22Rv1 (cell line): ENCODE measurements at regions not wholly inside any gene's neighbourhood (a gene's known extent, or its start where the extent isn't known, plus 50 kb on each side); places are given as distances from the start of the nearest gene placed in this dataset.

Experiments
- H3K27ac ChIP-seq: fragments of 450-650 bp; 2 replicates; pipeline ENCODE4 v1.5.1; 2017
- ZFX ChIP-seq: fragments of 450-650 bp; IDR thresholded peaks from 2 replicates; pipeline ENCODE4 v1.6.1; 2017; ENCODE audit warnings: antibody characterized with exemption, borderline replicate concordance
- TF ChIP-seq, protein P1 (sequence below): fragments of 450-650 bp; IDR thresholded peaks from 2 replicates; pipeline ENCODE4 v1.5.1; 2017; ENCODE audit warnings: mild to moderate bottlenecking

DNA sequence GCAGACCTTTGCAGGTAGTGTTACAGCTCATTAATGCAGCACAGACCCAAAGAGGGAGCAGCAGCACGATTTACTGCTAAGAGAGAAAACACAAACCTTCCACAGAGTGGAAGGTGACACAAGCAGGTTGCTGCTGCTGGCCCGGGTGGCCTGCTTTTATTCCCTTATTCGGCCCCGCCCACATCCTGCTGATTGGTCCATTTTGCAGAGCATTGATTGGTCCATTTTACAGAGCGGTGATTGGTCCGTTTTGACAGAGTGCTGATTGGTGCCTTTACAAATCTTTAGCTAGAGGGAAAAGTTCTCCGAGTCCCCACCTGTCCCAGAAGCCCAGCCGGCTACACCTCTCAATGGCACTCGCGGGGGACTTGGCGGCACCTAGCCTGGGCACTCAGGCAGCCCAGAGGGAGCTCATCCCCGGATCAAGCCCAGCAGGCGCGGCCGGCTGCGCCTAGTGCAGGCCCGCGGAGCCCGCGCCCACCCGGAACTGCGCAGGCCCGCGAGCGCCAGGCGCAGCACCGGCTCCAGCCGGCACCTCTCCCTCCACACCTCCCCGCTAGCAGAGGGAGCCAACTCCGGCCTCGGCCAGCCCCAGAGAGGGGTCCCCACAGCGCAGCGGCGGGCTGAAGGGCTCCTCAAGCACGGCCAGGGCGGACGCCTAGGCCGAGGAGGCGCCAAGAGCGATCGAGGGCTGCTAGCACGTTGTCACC is 825.6 kb upstream of the HS6ST1 start:
- H3K27ac ChIP-seq = no peak overlapping the region
- TF ChIP-seq, protein P1, sequence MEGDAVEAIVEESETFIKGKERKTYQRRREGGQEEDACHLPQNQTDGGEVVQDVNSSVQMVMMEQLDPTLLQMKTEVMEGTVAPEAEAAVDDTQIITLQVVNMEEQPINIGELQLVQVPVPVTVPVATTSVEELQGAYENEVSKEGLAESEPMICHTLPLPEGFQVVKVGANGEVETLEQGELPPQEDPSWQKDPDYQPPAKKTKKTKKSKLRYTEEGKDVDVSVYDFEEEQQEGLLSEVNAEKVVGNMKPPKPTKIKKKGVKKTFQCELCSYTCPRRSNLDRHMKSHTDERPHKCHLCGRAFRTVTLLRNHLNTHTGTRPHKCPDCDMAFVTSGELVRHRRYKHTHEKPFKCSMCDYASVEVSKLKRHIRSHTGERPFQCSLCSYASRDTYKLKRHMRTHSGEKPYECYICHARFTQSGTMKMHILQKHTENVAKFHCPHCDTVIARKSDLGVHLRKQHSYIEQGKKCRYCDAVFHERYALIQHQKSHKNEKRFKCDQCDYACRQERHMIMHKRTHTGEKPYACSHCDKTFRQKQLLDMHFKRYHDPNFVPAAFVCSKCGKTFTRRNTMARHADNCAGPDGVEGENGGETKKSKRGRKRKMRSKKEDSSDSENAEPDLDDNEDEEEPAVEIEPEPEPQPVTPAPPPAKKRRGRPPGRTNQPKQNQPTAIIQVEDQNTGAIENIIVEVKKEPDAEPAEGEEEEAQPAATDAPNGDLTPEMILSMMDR = no peak
- TF ChIP-seq ZFX = no peak

DNA sequence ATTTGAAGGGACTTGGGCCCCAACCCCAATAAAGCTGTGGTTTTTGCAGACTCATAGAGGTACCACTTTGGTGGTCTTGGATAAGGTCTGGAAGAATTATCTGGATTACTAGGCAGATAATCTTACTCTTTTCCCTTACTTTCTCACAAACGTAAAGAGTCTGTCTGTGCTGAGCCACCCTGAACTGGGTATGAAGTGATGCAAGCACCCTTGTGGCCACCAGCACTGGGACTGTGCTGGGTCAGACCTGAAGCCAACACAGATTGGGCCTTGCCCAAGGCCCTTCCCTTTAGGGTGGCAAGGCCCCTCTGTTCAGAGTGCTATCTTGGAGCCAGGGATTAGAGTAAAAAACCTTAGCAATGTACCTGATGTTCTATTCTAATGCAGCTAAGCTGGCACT is 827.0 kb upstream of the RAB6C start:
- no peak for TF ChIP-seq ZFX
- TF ChIP-seq, protein P1 = no peak
- no peak overlapping the region for H3K27ac ChIP-seq

DNA sequence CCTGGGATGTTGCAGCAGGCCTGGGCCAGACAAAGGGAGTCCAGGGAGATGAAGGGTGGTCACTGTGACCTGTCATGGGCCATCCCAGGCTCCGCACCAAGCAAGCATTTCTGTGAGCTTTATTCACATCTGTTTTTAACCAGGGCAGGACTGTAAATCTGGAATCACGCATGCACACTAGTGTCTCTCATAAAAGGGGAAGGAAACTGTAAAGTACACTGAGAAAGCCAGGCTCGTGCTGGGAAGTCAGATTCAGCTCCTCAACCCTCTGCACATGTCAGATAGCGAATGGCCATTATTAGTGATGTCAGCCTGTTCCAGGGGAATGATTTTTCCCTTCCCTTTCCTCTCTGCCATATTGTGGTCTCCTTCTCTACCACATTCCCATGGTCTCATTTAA is 818.6 kb upstream of the RAB6C start:
- no peak overlapping the region for H3K27ac ChIP-seq
- TF ChIP-seq, protein P1 = no peak
- no peak for TF ChIP-seq ZFX

DNA sequence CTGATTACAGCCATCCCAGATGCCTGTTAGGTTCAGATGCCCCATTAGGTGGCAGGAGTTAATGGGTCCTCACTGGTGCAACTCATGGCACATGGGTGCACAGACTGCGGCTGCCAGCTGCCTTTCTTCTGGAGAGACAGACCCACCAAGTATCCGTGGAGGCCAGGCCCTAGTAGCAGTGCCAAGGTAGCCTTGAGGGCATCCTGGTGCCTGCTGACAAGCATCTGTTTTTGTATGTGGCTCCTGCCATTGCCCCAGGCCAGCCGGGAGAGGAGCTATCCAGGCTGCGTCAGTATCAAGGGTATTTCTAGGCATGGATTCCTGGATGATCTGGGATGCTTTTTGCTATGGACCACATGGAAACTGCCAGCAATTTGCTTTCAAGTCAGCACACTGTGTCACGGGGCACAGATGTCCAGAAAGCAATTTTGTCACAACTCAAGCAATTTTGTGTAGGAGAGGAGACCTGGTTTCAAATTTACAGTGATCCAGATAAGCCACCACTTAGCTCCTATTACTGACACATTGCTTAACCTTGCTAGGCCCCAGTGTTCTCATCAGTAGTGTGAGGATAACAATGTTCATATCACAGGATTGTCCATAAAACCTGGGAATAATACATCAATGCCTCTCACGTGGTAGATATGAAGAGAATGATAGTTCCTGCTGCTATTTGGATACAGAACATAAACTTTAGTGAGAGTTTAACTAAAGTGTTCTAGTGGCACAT is 815.1 kb upstream of the RAB6C start:
- no peak overlapping the region for H3K27ac ChIP-seq
- TF ChIP-seq ZFX = no peak
- TF ChIP-seq, protein P1 = no peak

DNA sequence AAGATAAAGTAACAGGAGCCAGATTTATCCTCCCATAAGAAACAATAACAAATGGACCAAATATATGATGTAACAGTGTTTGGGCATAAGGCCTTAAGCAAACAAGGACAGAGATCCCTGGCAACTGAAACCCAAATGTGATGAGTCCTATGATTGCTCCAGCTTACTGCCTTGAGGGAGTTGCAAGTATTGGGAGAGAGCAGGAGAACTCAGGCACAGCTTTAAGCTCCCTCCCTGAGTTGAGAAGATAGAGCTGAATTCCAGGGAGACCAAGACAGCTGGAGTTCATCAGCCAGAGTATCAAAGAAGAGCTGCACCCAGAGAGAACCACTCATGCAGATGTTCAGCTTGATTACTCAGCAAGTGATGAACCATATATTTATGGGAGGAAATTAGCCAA is 814.5 kb upstream of the RAB6C start:
- no peak for TF ChIP-seq ZFX
- TF ChIP-seq, protein P1 = no peak

DNA sequence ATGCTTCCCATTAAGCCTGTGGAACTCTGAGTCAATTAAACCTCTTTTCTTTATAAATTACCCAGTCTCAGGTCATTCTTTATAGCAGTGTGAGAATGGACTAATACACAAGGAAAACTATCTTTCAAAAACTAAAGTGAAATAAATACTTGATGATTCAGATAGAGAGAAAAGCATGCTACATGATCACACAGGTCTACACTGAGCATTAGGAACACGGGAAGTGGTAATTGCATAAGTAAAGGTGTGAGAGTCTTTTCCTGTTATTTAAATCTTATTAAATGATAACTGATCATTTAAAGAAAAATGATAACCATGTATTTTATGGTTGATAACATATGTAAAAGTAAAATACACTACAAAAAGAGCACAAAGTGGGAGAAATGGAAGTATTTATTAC is 812.0 kb upstream of the RAB6C start:
- no peak for TF ChIP-seq ZFX
- TF ChIP-seq, protein P1 = no peak
- no peak overlapping the region for H3K27ac ChIP-seq

More for the DNA sequence above, 814.5 kb upstream of the RAB6C start:
- H3K27ac ChIP-seq = no peak overlapping the region

DNA sequence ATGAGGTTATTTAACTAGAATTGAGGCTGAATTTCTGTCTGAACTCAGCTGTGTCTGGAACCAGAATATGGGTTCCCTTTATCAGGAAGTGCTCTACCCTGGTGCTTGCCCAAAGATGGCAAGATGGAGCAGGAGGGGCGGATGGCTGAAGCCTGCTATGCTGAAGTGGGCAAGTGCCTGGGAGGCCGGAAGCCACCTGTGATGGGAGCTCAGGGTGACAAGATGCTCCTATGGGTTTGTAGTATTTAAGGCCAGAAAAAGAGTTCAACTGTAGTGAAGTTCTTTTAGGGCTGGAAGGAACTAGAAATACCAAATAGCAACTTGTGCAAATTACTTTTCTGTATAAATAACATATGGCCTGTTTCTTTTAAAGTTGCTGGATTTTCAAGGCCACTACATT is 808.9 kb upstream of the RAB6C start:
- no peak overlapping the region for H3K27ac ChIP-seq
- TF ChIP-seq ZFX = no peak
- TF ChIP-seq, protein P1 = no peak
